ENCODE measurements at regions not wholly inside any gene's neighbourhood (a gene's known extent, or its start where the extent isn't known, plus 50 kb on each side); places are given as distances from the start of the nearest gene placed in this dataset.

DNA sequence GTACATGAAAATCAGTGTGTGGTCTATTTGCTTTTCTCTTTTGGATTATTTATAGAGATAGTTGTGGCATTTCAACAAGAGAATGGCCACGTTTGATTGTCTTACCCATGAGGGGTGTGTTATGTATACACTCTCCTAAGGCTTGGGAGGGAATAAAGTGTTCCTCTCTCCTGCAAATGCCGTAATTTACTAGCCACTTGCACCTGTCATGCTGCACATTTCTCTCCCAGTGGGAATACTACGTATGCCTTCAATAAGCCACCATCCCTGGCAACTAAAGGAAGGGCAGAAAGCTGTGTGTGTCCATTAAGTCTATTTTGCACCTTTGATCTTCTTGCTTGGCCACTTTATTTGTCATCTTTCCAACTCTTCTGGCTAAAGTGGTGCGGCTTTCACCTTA lies 541.2 kb downstream of the QKI start:
- peaks cover 5% of the 10 kb centered on the region; the same call in 1 of the 2 replicates for H3K4me1 ChIP-seq
- no peaks in the 10 kb centered on the region for H3K9me3 ChIP-seq
- TF ChIP-seq, protein P1, sequence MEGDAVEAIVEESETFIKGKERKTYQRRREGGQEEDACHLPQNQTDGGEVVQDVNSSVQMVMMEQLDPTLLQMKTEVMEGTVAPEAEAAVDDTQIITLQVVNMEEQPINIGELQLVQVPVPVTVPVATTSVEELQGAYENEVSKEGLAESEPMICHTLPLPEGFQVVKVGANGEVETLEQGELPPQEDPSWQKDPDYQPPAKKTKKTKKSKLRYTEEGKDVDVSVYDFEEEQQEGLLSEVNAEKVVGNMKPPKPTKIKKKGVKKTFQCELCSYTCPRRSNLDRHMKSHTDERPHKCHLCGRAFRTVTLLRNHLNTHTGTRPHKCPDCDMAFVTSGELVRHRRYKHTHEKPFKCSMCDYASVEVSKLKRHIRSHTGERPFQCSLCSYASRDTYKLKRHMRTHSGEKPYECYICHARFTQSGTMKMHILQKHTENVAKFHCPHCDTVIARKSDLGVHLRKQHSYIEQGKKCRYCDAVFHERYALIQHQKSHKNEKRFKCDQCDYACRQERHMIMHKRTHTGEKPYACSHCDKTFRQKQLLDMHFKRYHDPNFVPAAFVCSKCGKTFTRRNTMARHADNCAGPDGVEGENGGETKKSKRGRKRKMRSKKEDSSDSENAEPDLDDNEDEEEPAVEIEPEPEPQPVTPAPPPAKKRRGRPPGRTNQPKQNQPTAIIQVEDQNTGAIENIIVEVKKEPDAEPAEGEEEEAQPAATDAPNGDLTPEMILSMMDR (IDR thresholded peaks at IDR 0.05; ENCODE audit: low read depth, low read length), result no peak
- no peak for DNase-seq
- no peaks in the 10 kb centered on the region for H3K36me3 ChIP-seq
- no peaks in the 10 kb centered on the region for H3K27me3 ChIP-seq
- no peak overlapping the region for H3K4me3 ChIP-seq (ENCODE audit: low read depth, low read length)

DNA sequence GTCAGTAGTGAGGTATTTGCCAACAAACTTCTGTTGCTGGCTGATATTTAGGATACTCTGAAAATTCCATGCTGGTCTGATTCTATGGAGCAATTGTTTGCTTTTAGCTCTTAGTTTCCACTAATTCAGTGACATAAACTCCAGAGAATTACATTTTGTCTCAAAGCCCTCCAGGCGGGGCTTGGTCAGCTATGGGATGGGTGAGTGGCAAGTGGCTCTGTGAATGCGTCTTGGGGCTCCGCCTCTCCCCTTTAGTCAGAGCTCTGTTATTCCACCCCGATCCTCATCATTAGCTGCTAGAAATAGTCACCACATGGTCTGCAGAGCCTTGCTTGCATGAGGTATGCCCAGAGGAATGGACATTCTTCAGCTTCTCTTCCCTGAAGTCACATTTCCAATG lies 540.6 kb downstream of the QKI start:
- TF ChIP-seq, protein P1 (IDR thresholded peaks at IDR 0.05; ENCODE audit: low read depth, low read length), result no peak
- H3K4me1 ChIP-seq, result peaks cover 5% of the 10 kb centered on the region; the same call in 1 of the 2 replicates
- H3K4me3 ChIP-seq (ENCODE audit: low read depth, low read length), result no peak overlapping the region
- no peaks in the 10 kb centered on the region for H3K9me3 ChIP-seq
- no peaks in the 10 kb centered on the region for H3K27me3 ChIP-seq
- no peaks in the 10 kb centered on the region for H3K36me3 ChIP-seq
- no peak for DNase-seq

DNA sequence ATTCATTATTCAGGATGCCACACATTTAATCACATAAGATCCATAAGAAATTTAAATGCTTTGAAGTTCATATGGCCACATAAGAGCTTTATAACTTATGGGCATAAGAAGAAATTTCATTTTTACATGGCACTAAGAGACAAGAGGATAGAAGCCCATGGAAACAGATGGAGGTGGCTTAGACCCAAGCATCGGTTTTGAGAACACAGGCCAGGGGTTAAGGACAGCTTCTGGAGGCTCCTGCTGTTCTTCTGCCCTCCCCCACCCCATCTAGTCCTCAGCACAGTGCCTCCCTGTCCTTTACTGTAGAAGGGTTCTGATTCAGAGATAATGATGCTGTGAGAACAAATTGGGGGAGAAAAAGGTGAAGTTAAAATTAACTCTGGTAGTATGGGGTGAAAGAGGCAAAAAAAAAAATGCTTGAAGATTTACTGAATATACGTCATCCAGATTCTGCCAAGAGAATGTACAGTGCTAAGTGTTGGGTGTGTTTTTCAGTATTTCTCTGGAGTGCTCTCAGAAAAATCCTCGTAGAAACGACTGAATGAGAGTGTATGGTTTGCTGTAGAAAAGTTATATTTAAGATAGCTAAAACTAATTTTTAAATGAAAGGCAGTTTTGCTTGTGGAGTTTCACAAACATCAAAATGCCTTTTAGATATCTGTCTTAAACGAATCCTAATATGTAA lies 539.7 kb downstream of the QKI start:
- H3K4me1 ChIP-seq, result peaks cover 5% of the 10 kb centered on the region; the same call in 1 of the 2 replicates
- H3K9me3 ChIP-seq, result no peaks in the 10 kb centered on the region
- no peaks in the 10 kb centered on the region for H3K36me3 ChIP-seq
- no peak overlapping the region for H3K4me3 ChIP-seq (ENCODE audit: low read depth, low read length)
- TF ChIP-seq, protein P1 (IDR thresholded peaks at IDR 0.05; ENCODE audit: low read depth, low read length), result no peak
- DNase-seq, result no peak
- no peaks in the 10 kb centered on the region for H3K27me3 ChIP-seq

DNA sequence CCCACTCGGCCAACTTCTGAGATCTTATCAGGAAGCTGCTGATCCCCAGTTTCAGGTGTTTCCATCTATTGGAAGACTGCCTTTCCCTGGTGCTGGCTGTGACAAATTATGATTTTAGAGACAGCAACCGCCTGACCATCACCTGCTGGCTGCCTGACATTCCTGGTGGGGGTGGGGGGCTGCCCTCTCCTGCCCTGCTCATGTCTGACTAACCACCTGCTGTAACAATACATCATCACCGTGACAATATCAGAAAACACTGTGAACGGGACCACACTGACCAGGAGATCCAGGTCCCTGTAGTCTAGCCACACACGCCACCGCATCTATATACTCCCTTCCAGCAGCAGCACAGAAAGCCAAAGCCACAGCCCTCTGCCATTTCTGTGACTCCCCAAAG lies 537.5 kb downstream of the QKI start:
- Histone ChIP-seq H3K4me1 (peaks cover 5% of the 10 kb centered on the region; the same call in 1 of the 2 replicates), H3K27me3 (no peaks in the 10 kb centered on the region), H3K36me3 (no peaks in the 10 kb centered on the region), H3K9me3 (no peaks in the 10 kb centered on the region), H3K4me3 (ENCODE audit: low read depth, low read length) (no peak overlapping the region)
- no peak for DNase-seq
- TF ChIP-seq, protein P1 (IDR thresholded peaks at IDR 0.05; ENCODE audit: low read depth, low read length), result no peak

DNA sequence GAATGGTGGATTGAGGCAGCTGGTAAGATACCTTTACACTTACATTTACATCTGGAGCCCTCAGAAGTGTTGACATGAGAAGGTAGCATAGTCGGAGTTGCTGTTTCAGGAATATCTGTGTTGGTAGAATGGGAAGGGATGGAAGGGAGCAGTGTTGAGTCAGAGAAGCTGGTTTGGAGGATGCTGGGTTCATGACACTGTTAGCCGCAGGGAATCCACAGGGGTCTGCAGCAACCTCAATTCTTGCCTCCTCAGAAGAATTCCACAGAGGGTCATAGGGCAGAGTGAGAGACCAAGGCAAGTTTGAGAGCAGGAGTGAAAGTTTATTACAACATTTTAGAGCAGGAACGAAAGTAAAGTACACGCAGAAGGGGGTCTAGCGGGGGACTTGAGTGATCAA lies 536.8 kb downstream of the QKI start:
- peaks cover 2% of the 10 kb centered on the region; the same call in 1 of the 2 replicates for H3K4me1 ChIP-seq

DNA sequence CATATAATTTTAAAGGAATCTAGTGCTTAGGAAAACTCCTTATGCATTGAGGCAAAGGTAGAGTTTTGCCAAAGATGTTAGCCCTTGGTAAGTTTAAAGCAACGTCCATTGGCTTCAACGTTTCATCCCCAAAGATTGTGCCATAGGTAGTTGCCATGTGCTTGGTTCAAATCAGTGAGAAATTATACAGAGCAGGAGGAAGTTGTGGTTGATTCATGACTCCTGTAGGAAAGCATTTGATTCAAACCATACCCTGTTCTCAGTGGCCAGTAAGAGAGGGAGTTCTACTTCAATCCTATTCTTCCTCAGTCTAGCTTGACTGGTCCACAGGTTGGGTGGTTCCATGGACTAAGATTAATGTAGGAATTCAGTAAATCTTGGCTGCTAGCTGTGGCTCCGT lies 535.6 kb downstream of the QKI start:
- Histone ChIP-seq H3K36me3 (no peaks in the 10 kb centered on the region), H3K4me1 (no peaks in the 10 kb centered on the region), H3K9me3 (no peaks in the 10 kb centered on the region), H3K4me3 (ENCODE audit: low read depth, low read length) (no peak overlapping the region), H3K27me3 (no peaks in the 10 kb centered on the region)
- TF ChIP-seq, protein P1 (IDR thresholded peaks at IDR 0.05; ENCODE audit: low read depth, low read length), result no peak
- no peak for DNase-seq

More for the DNA sequence above, 536.8 kb downstream of the QKI start:
- H3K36me3 ChIP-seq, result no peaks in the 10 kb centered on the region
- DNase-seq, result no peak
- H3K4me3 ChIP-seq (ENCODE audit: low read depth, low read length), result no peak overlapping the region
- H3K9me3 ChIP-seq, result no peaks in the 10 kb centered on the region
- TF ChIP-seq, protein P1 (IDR thresholded peaks at IDR 0.05; ENCODE audit: low read depth, low read length), result no peak
- H3K27me3 ChIP-seq, result no peaks in the 10 kb centered on the region
